B cell (primary cell): ENCODE measurements at regions not wholly inside any gene's neighbourhood (a gene's known extent, or its start where the extent isn't known, plus 50 kb on each side); places are given as distances from the start of the nearest gene placed in this dataset.

Experiments used
- ATAC-seq: fragments of 200-7000 bp; cut with Tn5 transposase; one replicate; pipeline ENCODE4 v1.10.0; 2021; ENCODE audit warnings: low read depth, mild to moderate bottlenecking, moderate number of reproducible peaks, moderate library complexity
- CTCF ChIA-PET: fragments of 350-600 bp; sonication (Branson Sonifier 250); formaldehyde crosslinking; loops from one replicate; lab custom pipeline; 2021; ENCODE audit warnings: antibody characterized with exemption, inconsistent platforms; lab: Charles Lee
- POLR2A ChIA-PET: fragments of 350-600 bp; sonication (Branson Sonifier 250); formaldehyde crosslinking; loops from one replicate; lab custom pipeline; 2021; ENCODE audit warnings: antibody characterized with exemption; lab: Charles Lee
- DNase-seq: peaks from one replicate; pipeline ENCODE4 v3.0.0; 2013
- H2AFZ ChIP-seq: 2 replicates; pipeline ENCODE4 v1.6.1; 2012; ENCODE audit warnings: mild to moderate bottlenecking, low read depth, low read length; ENCODE audit not compliant: insufficient read depth, poor library complexity, severe bottlenecking
- H3K27ac ChIP-seq, 2 donors: 1 replicate in 1 of 2; 2 replicates in 1 of 2; pipeline ENCODE4 v1.5.1; 2012 to 2013; ENCODE audit warnings: low read length in 2 of 2, mild to moderate bottlenecking in 2 of 2, moderate library complexity in 1 of 2
- H3K27me3 ChIP-seq, 4 experiments: fragments of 200-600 bp in 1 of 4; sonication (generic) in 1 of 4; replicated peaks in 1 of 4; 1 replicate in 2 of 4; 2 replicates in 2 of 4; pipeline versions ENCODE4 v1.6.1 to v1.7.0; 2013 to 2016; ENCODE audit warnings: low read length in 3 of 4, mild to moderate bottlenecking in 2 of 4, mixed read lengths in 1 of 4, moderate library complexity in 1 of 4; ENCODE audit not compliant: insufficient read depth in 4 of 4, control insufficient read depth in 3 of 4; ENCODE audit errors: control extremely low read depth in 1 of 4
- H3K36me3 ChIP-seq, 2 experiments: replicated peaks in 1 of 2; 1 replicate in 1 of 2; 2 replicates in 1 of 2; pipeline versions ENCODE4 v1.6.1 to v1.7.1; 2013; ENCODE audit warnings: low read length in 1 of 2; ENCODE audit not compliant: insufficient read depth in 2 of 2, control insufficient read depth in 1 of 2; ENCODE audit errors: control extremely low read depth in 1 of 2, extremely low read depth in 1 of 2
- H3K4me1 ChIP-seq, 2 donors: fragments of 200-600 bp in 1 of 2; sonication (generic) in 1 of 2; 1 replicate in 1 of 2; 2 replicates in 1 of 2; pipeline versions ENCODE4 v1.5.1 to v1.6.1; 2013 to 2017; ENCODE audit warnings: low read length in 2 of 2; ENCODE audit not compliant: control insufficient read depth in 2 of 2, insufficient read depth in 2 of 2
- H3K4me2 ChIP-seq: replicated peaks from 2 replicates; pipeline ENCODE3; 2012; ENCODE audit warnings: mild to moderate bottlenecking, low read depth, low read length; ENCODE audit not compliant: poor library complexity, severe bottlenecking
- H3K4me3 ChIP-seq, 5 experiments: fragments of 200-600 bp in 1 of 5; sonication (generic) in 1 of 5; 1 replicate in 3 of 5; 2 replicates in 2 of 5; pipeline versions ENCODE4 v1.5.1 to v1.7.0; 2011 to 2016; ENCODE audit warnings: low read length in 4 of 5, mild to moderate bottlenecking in 4 of 5, low read depth in 2 of 5, control low read depth in 1 of 5, moderate library complexity in 1 of 5; ENCODE audit not compliant: insufficient read depth in 1 of 5; ENCODE audit errors: control extremely low read depth in 1 of 5, extremely low read depth in 1 of 5
- H3K79me2 ChIP-seq: fragments of 200-600 bp; sonication (generic); one replicate; pipeline ENCODE4 v1.6.0; 2016; ENCODE audit warnings: low read length; ENCODE audit not compliant: control insufficient read depth, insufficient read depth
- H3K9ac ChIP-seq: fragments of 200-600 bp; sonication (generic); 2 replicates; pipeline ENCODE4 v1.6.1; 2017; ENCODE audit warnings: mild to moderate bottlenecking, low read length, moderate library complexity
- H3K9me3 ChIP-seq, 3 donors: one replicate each; pipeline versions ENCODE4 v1.6.1 to v1.7.1; 2013; ENCODE audit warnings: low read length in 2 of 3; ENCODE audit not compliant: control insufficient read depth in 2 of 3, insufficient read depth in 1 of 3; ENCODE audit errors: control extremely low read depth in 1 of 3
- H4K20me1 ChIP-seq: 2 replicates; pipeline ENCODE4 v1.6.0; 2012; ENCODE audit warnings: mild to moderate bottlenecking, low read length; ENCODE audit not compliant: insufficient read depth, control insufficient read depth, poor library complexity, severe bottlenecking
- H3K27ac Mint-ChIP-seq: one replicate; pipeline ENCODE4 v1.8.0; 2021; ENCODE audit warnings: mixed read lengths
- H3K27me3 Mint-ChIP-seq: one replicate; pipeline ENCODE4 v1.8.0; 2021; ENCODE audit warnings: mixed read lengths
- H3K4me1 Mint-ChIP-seq: one replicate; pipeline ENCODE4 v1.8.0; 2021; ENCODE audit warnings: mixed read lengths
- H3K4me3 Mint-ChIP-seq: one replicate; pipeline ENCODE4 v1.8.0; 2021; ENCODE audit warnings: mixed read lengths
- H3K9me3 Mint-ChIP-seq: one replicate; pipeline ENCODE4 v1.8.0; 2022; ENCODE audit warnings: mixed read lengths; ENCODE audit not compliant: insufficient read depth
- EZH2 ChIP-seq: IDR thresholded peaks from 2 replicates; pipeline ENCODE4 v1.6.1; 2012; ENCODE audit warnings: borderline replicate concordance, low read depth, mild to moderate bottlenecking, moderate library complexity, low read length; ENCODE audit not compliant: insufficient read depth, poor library complexity, severe bottlenecking
- WGBS: methylation state at CpG from one replicate; pipeline ENCODE4 v1.1.5; 2013; ENCODE audit warnings: missing lambda C conversion rate; ENCODE audit not compliant: insufficient coverage; 5-methylcytosine and 5-hydroxymethylcytosine counted together
- intact Hi-C: fragments of 100-400 bp; cut with micrococcal nuclease; formaldehyde crosslinking; loops from one replicate; pipeline ENCODE4 v1.10.0; 2022
- TF ChIP-seq, protein P1 (sequence below): fragments of 200-600 bp; IDR thresholded peaks from one replicate; pipeline ENCODE4 v1.8.0; 2022; ENCODE audit warnings: antibody characterized with exemption, mild to moderate bottlenecking

DNA sequence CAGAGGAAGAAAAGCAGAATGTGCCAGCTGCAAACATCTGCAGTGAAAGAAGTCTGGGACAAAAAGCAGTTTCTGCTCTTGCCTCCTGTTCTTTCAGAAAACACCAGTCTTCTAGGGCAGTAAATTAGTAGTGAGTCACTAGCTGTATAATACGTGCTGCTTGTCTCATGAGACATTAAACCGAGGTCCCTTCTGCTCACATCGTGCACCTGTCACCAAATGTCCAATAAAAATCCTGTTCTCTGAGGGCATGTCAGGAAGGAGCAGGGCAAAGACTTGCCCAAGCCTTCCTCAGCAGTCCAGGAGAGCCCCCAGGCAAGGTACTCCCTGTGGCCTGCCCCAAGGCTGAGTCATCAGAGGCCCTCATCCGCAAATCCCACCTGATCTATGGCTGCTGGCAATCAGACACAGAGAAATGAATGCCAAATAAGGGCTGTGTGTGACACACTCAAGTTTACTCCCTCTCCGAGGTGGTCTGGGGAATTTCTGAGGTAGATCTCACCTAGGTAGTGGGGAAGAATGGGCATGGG, 255.3 kb upstream of the SMARCA2 start:
- POLR2A ChIA-PET: no interaction called here
- Histone ChIP-seq H3K27ac (no peak overlapping the region), H3K36me3 (no peaks in the 10 kb centered on the region), H3K27me3 (no peaks in the 10 kb centered on the region), H3K9ac (no peak overlapping the region), H4K20me1 (no peaks in the 10 kb centered on the region), H3K4me3 (no peak overlapping the region), H3K79me2 (no peaks in the 10 kb centered on the region), H3K9me3 (peaks cover 0 to 5% (median 0%) of the 10 kb centered on the region in 3 donors), H3K4me1 (no peaks in the 10 kb centered on the region), H3K4me2 (no peak overlapping the region), H2AFZ (no peak overlapping the region)
- no peak for ATAC-seq
- TF ChIP-seq EZH2: no peak
- TF ChIP-seq, protein P1, sequence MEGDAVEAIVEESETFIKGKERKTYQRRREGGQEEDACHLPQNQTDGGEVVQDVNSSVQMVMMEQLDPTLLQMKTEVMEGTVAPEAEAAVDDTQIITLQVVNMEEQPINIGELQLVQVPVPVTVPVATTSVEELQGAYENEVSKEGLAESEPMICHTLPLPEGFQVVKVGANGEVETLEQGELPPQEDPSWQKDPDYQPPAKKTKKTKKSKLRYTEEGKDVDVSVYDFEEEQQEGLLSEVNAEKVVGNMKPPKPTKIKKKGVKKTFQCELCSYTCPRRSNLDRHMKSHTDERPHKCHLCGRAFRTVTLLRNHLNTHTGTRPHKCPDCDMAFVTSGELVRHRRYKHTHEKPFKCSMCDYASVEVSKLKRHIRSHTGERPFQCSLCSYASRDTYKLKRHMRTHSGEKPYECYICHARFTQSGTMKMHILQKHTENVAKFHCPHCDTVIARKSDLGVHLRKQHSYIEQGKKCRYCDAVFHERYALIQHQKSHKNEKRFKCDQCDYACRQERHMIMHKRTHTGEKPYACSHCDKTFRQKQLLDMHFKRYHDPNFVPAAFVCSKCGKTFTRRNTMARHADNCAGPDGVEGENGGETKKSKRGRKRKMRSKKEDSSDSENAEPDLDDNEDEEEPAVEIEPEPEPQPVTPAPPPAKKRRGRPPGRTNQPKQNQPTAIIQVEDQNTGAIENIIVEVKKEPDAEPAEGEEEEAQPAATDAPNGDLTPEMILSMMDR: no peak
- CTCF ChIA-PET: no interaction called here
- no peak overlapping the region for H3K27ac Mint-ChIP-seq
- WGBS: 86% methylated on average over 3 of the region's 5 CpGs
- H3K27me3 Mint-ChIP-seq: peaks cover 3% of the 10 kb centered on the region
- intact Hi-C loops: no loop called here
- H3K4me3 Mint-ChIP-seq: no peak overlapping the region
- peaks cover 1% of the 10 kb centered on the region for H3K4me1 Mint-ChIP-seq
- H3K9me3 Mint-ChIP-seq: peaks cover 7% of the 10 kb centered on the region
- no peak for DNase-seq

DNA sequence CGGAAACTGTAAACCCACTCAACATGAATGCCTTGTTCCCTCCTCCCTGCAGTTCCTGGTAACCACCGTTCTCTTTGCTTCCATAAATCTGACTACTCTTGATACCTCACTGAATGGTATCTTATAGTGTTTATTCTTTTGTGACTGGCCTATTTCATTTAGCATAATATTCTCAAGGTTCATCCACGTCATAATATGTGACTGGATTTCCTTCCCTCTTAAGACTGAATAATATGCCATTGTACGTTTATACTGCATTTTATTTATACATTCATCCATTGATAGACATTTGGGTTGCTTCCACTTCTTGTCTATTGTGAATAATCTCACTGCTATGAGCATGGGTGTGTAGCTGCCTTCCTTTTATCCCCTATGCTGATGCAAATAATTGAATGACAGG, 253.3 kb upstream of the SMARCA2 start:
- Mint-ChIP-seq H3K9me3 (peaks cover 2% of the 10 kb centered on the region), H3K27me3 (peaks cover 5% of the 10 kb centered on the region), H3K27ac (no peak overlapping the region), H3K4me1 (peaks cover 1% of the 10 kb centered on the region), H3K4me3 (no peak overlapping the region)
- TF ChIP-seq EZH2: no peak
- TF ChIP-seq, protein P1: no peak
- ATAC-seq (no peak), DNase-seq (no peak)
- WGBS: no CpG with 5 or more reads among the region's 4 CpGs
- CTCF ChIA-PET: no interaction called here
- Histone ChIP-seq H3K4me1 (no peaks in the 10 kb centered on the region), H4K20me1 (no peaks in the 10 kb centered on the region), H3K4me3 (no peak overlapping the region), H3K79me2 (no peaks in the 10 kb centered on the region), H3K36me3 (no peaks in the 10 kb centered on the region), H3K9me3 (peaks cover 0 to 5% (median 0%) of the 10 kb centered on the region in 3 donors), H2AFZ (no peak overlapping the region), H3K27me3 (no peaks in the 10 kb centered on the region), H3K9ac (no peak overlapping the region), H3K27ac (no peak overlapping the region), H3K4me2 (no peak overlapping the region)
- intact Hi-C loops: no loop called here
- POLR2A ChIA-PET: no interaction called here
